ENCODE measurements at regions not wholly inside any gene's neighbourhood (a gene's known extent, or its start where the extent isn't known, plus 50 kb on each side); places are given as distances from the start of the nearest gene placed in this dataset.

- TF ChIP-seq POLR2A (IDR thresholded peaks at IDR 0.05; ENCODE audit: low read depth, low read length) (no peak), POLR2AphosphoS5 (IDR thresholded peaks at IDR 0.05; ENCODE audit: low read depth, low read length) (no peak)
Observed at GRCh38 chr21:16608209-16608830, 878.5 kb downstream of the USP25 start.
